Prostate gland (tissue), 2 donors: ENCODE measurements at regions not wholly inside any gene's neighbourhood (a gene's known extent, or its start where the extent isn't known, plus 50 kb on each side); places are given as distances from the start of the nearest gene placed in this dataset.
A peak's percentile ranks its signal among the peaks of the same experiment; 100 is the strongest.
"Not testable (repeated sequence)": the region's sequence is repeated elsewhere in the genome, so short reads cannot be mapped to it uniquely, and the experiment has no call there.

Source experiments
- DNase-seq: peaks from one replicate; pipeline ENCODE4 v3.0.0-alpha.2; 2019; ENCODE audit warnings: low spot score
- H3K27ac ChIP-seq, 2 donors: fragments of 200-600 bp; sonication (generic); 2 replicates each; pipeline ENCODE4 v1.5.1; 2017 to 2019
- H3K27me3 ChIP-seq: fragments of 200-600 bp; sonication (generic); replicated peaks from 2 replicates; pipeline ENCODE4 v1.5.1; 2019; ENCODE audit not compliant: insufficient read depth
- H3K36me3 ChIP-seq, 2 donors: fragments of 200-600 bp; sonication (generic); 1 replicate in 1 of 2; 2 replicates in 1 of 2; pipeline versions ENCODE4 v1.5.1 to v1.8.1; 2017 to 2019
- H3K4me1 ChIP-seq: fragments of 200-600 bp; sonication (generic); replicated peaks from 2 replicates; pipeline ENCODE4 v1.5.1; 2019
- H3K4me3 ChIP-seq, 2 donors: fragments of 200-600 bp; sonication (generic); 2 replicates each; pipeline ENCODE4 v1.5.1; 2017 to 2019
- H3K9me3 ChIP-seq: fragments of 200-600 bp; sonication (generic); 2 replicates; pipeline ENCODE4 v1.5.1; 2017
- POLR2A ChIP-seq: fragments of 450-650 bp; IDR thresholded peaks from one replicate; pipeline ENCODE4 v1.6.1; 2016; ENCODE audit warnings: antibody characterized with exemption, mild to moderate bottlenecking
- POLR2AphosphoS5 ChIP-seq: sonication (generic); formaldehyde crosslinking; IDR thresholded peaks from one replicate; pipeline ENCODE4 v1.6.1; 2017; ENCODE audit warnings: antibody characterized with exemption
- WGBS: methylation state at CpG from one replicate; pipeline ENCODE4 v1.1.5; 2018; 5-methylcytosine and 5-hydroxymethylcytosine counted together
- intact Hi-C: fragments of 100-400 bp; cut with DNase I; formaldehyde crosslinking; loops from one replicate; pipeline ENCODE4 v1.14.2; 2022
- TF ChIP-seq, protein P1 (sequence below), 4 experiments: fragments of 200-600 bp in 2 of 4; fragments of 450-650 bp in 2 of 4; sonication (generic) in 2 of 4; IDR thresholded peaks; 1 replicate in 3 of 4; 2 replicates in 1 of 4; pipeline ENCODE4 v1.5.1; 2016 to 2019; ENCODE audit warnings: antibody characterized with exemption in 4 of 4, mild to moderate bottlenecking in 2 of 4, moderate library complexity in 2 of 4

DNA sequence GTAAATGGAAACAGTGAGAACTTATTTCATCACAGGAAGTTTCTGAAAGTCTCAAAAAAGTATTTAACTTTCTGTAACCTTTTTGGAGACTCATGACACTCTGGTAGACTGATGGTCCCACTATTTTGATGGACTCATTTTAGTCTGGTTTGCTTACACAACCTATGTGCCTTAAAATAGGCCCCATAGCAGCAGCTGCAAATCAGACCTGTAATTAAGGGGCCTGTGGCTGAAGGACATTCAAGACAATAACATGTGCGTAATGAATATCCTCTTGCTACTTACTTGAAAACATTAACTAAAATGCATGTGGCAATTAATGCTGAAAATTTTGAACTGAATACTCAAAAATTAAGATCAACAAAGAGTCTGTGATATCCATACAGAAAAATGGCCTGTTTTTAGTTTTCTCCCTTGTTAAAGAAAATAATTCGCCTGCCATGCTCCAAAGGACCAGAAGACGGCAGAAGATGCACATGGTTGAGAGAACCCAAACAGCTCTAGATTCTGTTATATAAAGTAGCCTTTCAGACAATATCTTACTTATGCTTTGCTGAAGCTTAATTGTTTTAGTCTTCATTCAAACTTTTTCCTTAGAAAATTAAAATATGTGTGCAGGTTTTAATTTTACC, 568.5 kb downstream of the KCNA4 start:
- no peaks in the 10 kb centered on the region for H3K27me3 ChIP-seq
- no peak for DNase-seq
- no peaks in the 10 kb centered on the region for H3K9me3 ChIP-seq
- no peak for TF ChIP-seq POLR2AphosphoS5
- TF ChIP-seq POLR2A: no peak
- TF ChIP-seq, protein P1, sequence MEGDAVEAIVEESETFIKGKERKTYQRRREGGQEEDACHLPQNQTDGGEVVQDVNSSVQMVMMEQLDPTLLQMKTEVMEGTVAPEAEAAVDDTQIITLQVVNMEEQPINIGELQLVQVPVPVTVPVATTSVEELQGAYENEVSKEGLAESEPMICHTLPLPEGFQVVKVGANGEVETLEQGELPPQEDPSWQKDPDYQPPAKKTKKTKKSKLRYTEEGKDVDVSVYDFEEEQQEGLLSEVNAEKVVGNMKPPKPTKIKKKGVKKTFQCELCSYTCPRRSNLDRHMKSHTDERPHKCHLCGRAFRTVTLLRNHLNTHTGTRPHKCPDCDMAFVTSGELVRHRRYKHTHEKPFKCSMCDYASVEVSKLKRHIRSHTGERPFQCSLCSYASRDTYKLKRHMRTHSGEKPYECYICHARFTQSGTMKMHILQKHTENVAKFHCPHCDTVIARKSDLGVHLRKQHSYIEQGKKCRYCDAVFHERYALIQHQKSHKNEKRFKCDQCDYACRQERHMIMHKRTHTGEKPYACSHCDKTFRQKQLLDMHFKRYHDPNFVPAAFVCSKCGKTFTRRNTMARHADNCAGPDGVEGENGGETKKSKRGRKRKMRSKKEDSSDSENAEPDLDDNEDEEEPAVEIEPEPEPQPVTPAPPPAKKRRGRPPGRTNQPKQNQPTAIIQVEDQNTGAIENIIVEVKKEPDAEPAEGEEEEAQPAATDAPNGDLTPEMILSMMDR (IDR thresholded peaks at IDR 0.05): peak in 1 of 4 experiments; percentile 4
- no peaks in the 10 kb centered on the region for H3K4me1 ChIP-seq
- WGBS: 50% methylated on average over 3 of the region's 3 CpGs
- intact Hi-C loops: no loop called here
- no peak overlapping the region for H3K4me3 ChIP-seq
- H3K36me3 ChIP-seq: no peaks in the 10 kb centered on the region
- no peak overlapping the region for H3K27ac ChIP-seq

DNA sequence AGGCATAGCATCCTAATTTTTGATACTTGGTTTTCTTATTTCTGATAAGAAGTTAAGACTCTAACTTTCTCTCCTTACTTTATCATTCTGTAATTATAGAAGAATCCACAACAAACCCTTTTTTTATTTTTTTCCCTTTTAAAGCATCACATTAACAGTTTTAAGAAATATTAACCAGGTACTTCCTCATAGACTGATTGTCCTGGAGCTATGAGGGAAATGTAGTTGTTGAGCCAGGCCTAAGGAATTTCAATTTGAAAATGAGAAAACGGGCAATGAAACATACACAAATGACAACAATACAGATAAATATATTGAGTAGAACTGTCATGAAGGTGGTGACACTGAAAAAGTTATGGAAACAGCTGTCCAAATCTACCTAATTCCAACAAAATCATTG, 569.0 kb downstream of the KCNA4 start:
- WGBS: 79% methylated on average over 1 of the region's 1 CpG
- intact Hi-C loops: no loop called here
- H3K9me3 ChIP-seq: no peaks in the 10 kb centered on the region
- H3K27ac ChIP-seq: no peak overlapping the region
- H3K4me1 ChIP-seq: no peaks in the 10 kb centered on the region
- H3K4me3 ChIP-seq: no peak overlapping the region
- TF ChIP-seq, protein P1 (IDR thresholded peaks at IDR 0.05): no peak
- H3K36me3 ChIP-seq: no peaks in the 10 kb centered on the region
- DNase-seq: no peak
- H3K27me3 ChIP-seq: no peaks in the 10 kb centered on the region

DNA sequence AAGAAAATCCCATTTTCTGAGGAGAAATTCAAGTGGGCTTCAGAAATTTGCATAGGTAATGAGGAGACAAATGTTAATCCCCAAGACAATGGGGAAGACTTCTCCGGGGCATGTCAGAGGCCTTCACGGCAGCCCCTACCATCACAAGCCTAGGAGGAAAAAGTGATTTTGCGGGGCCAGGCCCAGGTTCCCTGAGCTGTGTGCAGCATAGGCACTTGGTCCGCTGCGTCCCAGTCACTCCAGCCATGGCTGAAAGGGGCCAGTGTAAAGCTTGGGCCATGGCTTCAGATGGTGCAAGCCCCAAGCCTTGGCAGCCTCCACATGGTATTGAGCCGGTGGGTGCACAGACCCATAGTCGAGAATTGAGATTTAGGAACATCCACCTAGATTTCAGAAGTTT, 570.7 kb downstream of the KCNA4 start:
- TF ChIP-seq, protein P1 (IDR thresholded peaks at IDR 0.05): no peak
- no peak for TF ChIP-seq POLR2AphosphoS5
- WGBS: 89% methylated on average over 7 of the region's 7 CpGs
- Histone ChIP-seq H3K27ac (no peak overlapping the region), H3K4me1 (no peaks in the 10 kb centered on the region), H3K36me3 (no peaks in the 10 kb centered on the region), H3K27me3 (no peaks in the 10 kb centered on the region), H3K9me3 (no peaks in the 10 kb centered on the region), H3K4me3 (no peak overlapping the region)
- DNase-seq: no peak
- intact Hi-C loops: no loop called here

- H3K27ac ChIP-seq, intact Hi-C loops, H3K36me3 ChIP-seq, DNase-seq, H3K4me3 ChIP-seq, H3K9me3 ChIP-seq, H3K27me3 ChIP-seq, H3K4me1 ChIP-seq: not testable (repeated sequence)
- WGBS: 85% methylated on average over 3 of the region's 3 CpGs
Measured at GRCh38 chr11:29445191-29445590, 571.6 kb downstream of the KCNA4 start.

DNA sequence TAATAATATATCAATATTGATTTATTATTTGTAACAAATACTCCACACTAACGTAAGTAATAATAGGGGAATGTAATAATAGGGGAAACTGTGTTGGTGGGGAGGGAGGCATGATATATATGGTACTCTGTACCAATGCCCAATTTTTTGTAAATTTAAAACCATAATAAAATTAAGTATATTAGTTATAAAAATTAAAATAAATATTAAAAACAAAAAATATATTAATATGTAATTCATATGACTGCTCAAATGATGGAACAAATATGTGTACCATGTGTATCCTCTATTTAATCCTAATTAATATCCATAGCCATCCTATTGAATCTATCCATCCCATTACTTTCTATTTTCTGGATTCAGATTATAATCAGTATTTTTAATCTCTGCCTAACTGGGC, 578.0 kb downstream of the KCNA4 start:
- intact Hi-C loops: no loop called here
- no peak for DNase-seq
- TF ChIP-seq POLR2AphosphoS5 (no peak), POLR2A (no peak)
- TF ChIP-seq, protein P1 (IDR thresholded peaks at IDR 0.05): no peak
- Histone ChIP-seq H3K4me3 (no peak overlapping the region), H3K36me3 (no peaks in the 10 kb centered on the region), H3K27me3 (no peaks in the 10 kb centered on the region), H3K4me1 (no peaks in the 10 kb centered on the region), H3K27ac (no peak overlapping the region), H3K9me3 (no peaks in the 10 kb centered on the region)
- 94% methylated on average over 1 of the region's 1 CpG for WGBS
